ENCODE measurements at regions not wholly inside any gene's neighbourhood (a gene's known extent, or its start where the extent isn't known, plus 50 kb on each side); places are given as distances from the start of the nearest gene placed in this dataset.

DNA sequence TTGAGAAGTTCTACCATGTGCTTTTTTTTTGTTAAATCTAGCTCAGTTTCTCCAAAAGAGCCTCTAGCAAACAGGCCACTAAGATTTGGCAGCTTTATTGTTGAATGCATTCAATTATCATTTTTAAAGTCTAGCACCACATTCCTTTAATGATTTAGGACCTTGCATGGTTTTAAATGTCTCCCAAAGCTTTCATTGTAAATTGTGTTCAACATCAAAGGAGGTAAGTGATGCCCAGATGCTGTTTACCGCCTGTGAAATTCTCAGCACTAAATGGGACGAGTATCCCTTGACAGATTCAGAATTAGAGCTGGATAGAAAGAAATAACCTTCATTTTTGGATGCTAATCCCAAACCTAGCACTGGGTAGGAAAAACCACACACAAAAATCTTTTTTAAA, 112.1 kb upstream of the FAM204A start:
- no peak overlapping the region for H4K8ac ChIP-seq (ENCODE audit: low read length)
- DNase-seq, result no peak
- no peak overlapping the region for H2BK12ac ChIP-seq (ENCODE audit: low read length in 2 of 2)
- H3K18ac ChIP-seq (ENCODE audit: low read depth in 1 of 2, low read length in 2 of 2), result no peak overlapping the region
- H3K4me2 ChIP-seq (ENCODE audit: low read length, poor library complexity, severe bottlenecking), result no peak overlapping the region
- H3K9ac ChIP-seq (ENCODE audit: low read length), result no peak overlapping the region
- no peak overlapping the region for H2AK5ac ChIP-seq (ENCODE audit: low read length, severe bottlenecking)
- H3K36me3 ChIP-seq (ENCODE audit: control insufficient read depth in 1 of 2, insufficient read depth in 2 of 2, low read depth in 1 of 2, low read length in 2 of 2), result no peaks in the 10 kb centered on the region
- H3K4me3 ChIP-seq (ENCODE audit: insufficient read depth in 1 of 2, low read depth in 1 of 2, low read length in 2 of 2), result no peak overlapping the region
- peaks cover 5 to 18% of the 10 kb centered on the region in 2 experiments for H3K27me3 ChIP-seq (ENCODE audit: control insufficient read depth in 1 of 2, insufficient read depth in 1 of 2, low read length in 2 of 2)
- no peak overlapping the region for H2AFZ ChIP-seq (ENCODE audit: low read depth, low read length)
- H3K14ac ChIP-seq (ENCODE audit: low read length in 2 of 2), result no peak overlapping the region
- no peaks in the 10 kb centered on the region for H3K79me1 ChIP-seq (replicated peaks; ENCODE audit: low read length, poor library complexity, severe bottlenecking)
- H3K4me1 ChIP-seq (ENCODE audit: control insufficient read depth, insufficient read depth, low read depth, low read length), result no peaks in the 10 kb centered on the region
- H3K23ac ChIP-seq (ENCODE audit: low read length in 2 of 2), result no peak overlapping the region
- no peak overlapping the region for H2BK15ac ChIP-seq (ENCODE audit: low read depth, poor library complexity, severe bottlenecking)
- WGBS, result 69% methylated on average over 2 of the region's 2 CpGs
- H3K9me3 ChIP-seq (ENCODE audit: control insufficient read depth, low read length), result peaks cover 8% of the 10 kb centered on the region
- no peak overlapping the region for H3K27ac ChIP-seq (ENCODE audit: low read length, poor library complexity, severe bottlenecking)
- no peak overlapping the region for H2BK5ac ChIP-seq (ENCODE audit: low read depth, low read length, poor library complexity, severe bottlenecking)
- no peak overlapping the region for H3K4ac ChIP-seq (ENCODE audit: low read depth in 1 of 2, low read length in 2 of 2)
- H2BK120ac ChIP-seq (ENCODE audit: low read depth, low read length), result no peak overlapping the region
- H4K91ac ChIP-seq (ENCODE audit: low read length), result no peak overlapping the region

DNA sequence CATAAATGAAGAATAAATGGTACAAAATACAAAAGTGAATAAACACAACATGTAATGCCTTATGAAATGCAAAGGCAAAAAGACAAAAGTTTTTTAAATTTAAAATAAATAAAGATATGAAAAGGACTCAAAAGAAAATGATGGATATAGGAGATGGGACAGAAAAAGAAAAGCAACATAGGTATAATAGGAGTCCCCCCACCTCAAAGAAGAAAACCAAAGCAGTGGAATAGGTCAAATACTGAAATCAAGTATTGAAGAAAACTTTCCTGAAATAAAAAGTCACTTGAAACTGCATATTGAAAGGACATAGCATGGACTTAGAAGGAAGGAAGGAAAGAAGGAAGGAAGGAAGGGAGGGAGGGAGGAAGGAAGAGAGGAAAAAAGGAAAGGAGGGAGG, 110.0 kb upstream of the FAM204A start:
- Histone ChIP-seq H3K79me1 (replicated peaks; ENCODE audit: low read length, poor library complexity, severe bottlenecking) (no peaks in the 10 kb centered on the region), H3K27ac (ENCODE audit: low read length, poor library complexity, severe bottlenecking) (no peak overlapping the region), H3K4me3 (ENCODE audit: insufficient read depth in 1 of 2, low read depth in 1 of 2, low read length in 2 of 2) (no peak overlapping the region), H3K18ac (ENCODE audit: low read depth in 1 of 2, low read length in 2 of 2) (no peak overlapping the region), H4K8ac (ENCODE audit: low read length) (no peak overlapping the region), H3K4ac (ENCODE audit: low read depth in 1 of 2, low read length in 2 of 2) (no peak overlapping the region), H3K27me3 (ENCODE audit: control insufficient read depth in 1 of 2, insufficient read depth in 1 of 2, low read length in 2 of 2) (peaks cover 4 to 26% of the 10 kb centered on the region in 2 experiments), H3K9me3 (ENCODE audit: control insufficient read depth, low read length) (peaks cover 8% of the 10 kb centered on the region), H3K4me2 (ENCODE audit: low read length, poor library complexity, severe bottlenecking) (no peak overlapping the region), H2BK120ac (ENCODE audit: low read depth, low read length) (no peak overlapping the region), H3K9ac (ENCODE audit: low read length) (no peak overlapping the region), H2BK12ac (ENCODE audit: low read length in 2 of 2) (no peak overlapping the region), H2BK5ac (ENCODE audit: low read depth, low read length, poor library complexity, severe bottlenecking) (no peak overlapping the region), H3K23ac (ENCODE audit: low read length in 2 of 2) (no peak overlapping the region), H2BK15ac (ENCODE audit: low read depth, poor library complexity, severe bottlenecking) (no peak overlapping the region), H3K36me3 (ENCODE audit: control insufficient read depth in 1 of 2, insufficient read depth in 2 of 2, low read depth in 1 of 2, low read length in 2 of 2) (no peaks in the 10 kb centered on the region), H2AFZ (ENCODE audit: low read depth, low read length) (no peak overlapping the region), H2AK5ac (ENCODE audit: low read length, severe bottlenecking) (no peak overlapping the region), H3K4me1 (ENCODE audit: control insufficient read depth, insufficient read depth, low read depth, low read length) (no peaks in the 10 kb centered on the region), H3K14ac (ENCODE audit: low read length in 2 of 2) (no peak overlapping the region), H4K91ac (ENCODE audit: low read length) (no peak overlapping the region)
- DNase-seq, result no peak

DNA sequence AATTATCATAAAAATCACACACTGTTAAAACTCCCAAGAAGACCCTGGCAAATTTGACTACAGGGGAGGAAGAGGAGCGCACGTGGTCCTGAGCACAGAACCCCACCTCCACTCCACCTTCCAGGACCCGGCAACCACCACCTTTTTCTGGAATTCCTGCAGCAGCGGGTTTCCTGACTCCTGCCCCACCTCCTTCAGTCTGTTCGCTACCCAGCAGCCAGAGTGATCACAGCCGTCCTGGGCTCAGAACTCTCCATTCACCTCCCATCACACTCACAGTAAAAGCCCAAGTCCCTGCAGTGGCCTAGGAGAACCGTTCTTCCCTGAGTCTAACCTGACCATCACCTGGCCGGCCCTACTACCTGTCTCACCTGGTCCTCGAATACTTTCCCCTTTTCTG, 107.4 kb upstream of the FAM204A start:
- WGBS, result 52% methylated on average over 9 of the region's 9 CpGs
- no peak overlapping the region for H4K91ac ChIP-seq (ENCODE audit: low read length)
- no peak overlapping the region for H2AK5ac ChIP-seq (ENCODE audit: low read length, severe bottlenecking)
- H4K8ac ChIP-seq (ENCODE audit: low read length), result no peak overlapping the region
- peaks cover 8% of the 10 kb centered on the region for H3K9me3 ChIP-seq (ENCODE audit: control insufficient read depth, low read length)
- no peak overlapping the region for H2BK120ac ChIP-seq (ENCODE audit: low read depth, low read length)
- H3K14ac ChIP-seq (ENCODE audit: low read length in 2 of 2), result no peak overlapping the region
- no peaks in the 10 kb centered on the region for H3K36me3 ChIP-seq (ENCODE audit: control insufficient read depth in 1 of 2, insufficient read depth in 2 of 2, low read depth in 1 of 2, low read length in 2 of 2)
- no peak overlapping the region for H3K4ac ChIP-seq (ENCODE audit: low read depth in 1 of 2, low read length in 2 of 2)
- no peaks in the 10 kb centered on the region for H3K4me1 ChIP-seq (ENCODE audit: control insufficient read depth, insufficient read depth, low read depth, low read length)
- H3K27ac ChIP-seq (ENCODE audit: low read length, poor library complexity, severe bottlenecking), result no peak overlapping the region
- no peak overlapping the region for H2BK15ac ChIP-seq (ENCODE audit: low read depth, poor library complexity, severe bottlenecking)
- H3K9ac ChIP-seq (ENCODE audit: low read length), result no peak overlapping the region
- no peaks in the 10 kb centered on the region for H3K79me1 ChIP-seq (replicated peaks; ENCODE audit: low read length, poor library complexity, severe bottlenecking)
- no peak overlapping the region for H2BK5ac ChIP-seq (ENCODE audit: low read depth, low read length, poor library complexity, severe bottlenecking)
- no peak overlapping the region for H2BK12ac ChIP-seq (ENCODE audit: low read length in 2 of 2)
- no peak for DNase-seq
- H3K4me2 ChIP-seq (ENCODE audit: low read length, poor library complexity, severe bottlenecking), result no peak overlapping the region
- no peak overlapping the region for H3K4me3 ChIP-seq (ENCODE audit: insufficient read depth in 1 of 2, low read depth in 1 of 2, low read length in 2 of 2)
- H3K27me3 ChIP-seq (ENCODE audit: control insufficient read depth in 1 of 2, insufficient read depth in 1 of 2, low read length in 2 of 2), result peaks cover 4 to 26% of the 10 kb centered on the region in 2 experiments
- H3K23ac ChIP-seq (ENCODE audit: low read length in 2 of 2), result no peak overlapping the region
- no peak overlapping the region for H2AFZ ChIP-seq (ENCODE audit: low read depth, low read length)
- H3K18ac ChIP-seq (ENCODE audit: low read depth in 1 of 2, low read length in 2 of 2), result no peak overlapping the region

DNA sequence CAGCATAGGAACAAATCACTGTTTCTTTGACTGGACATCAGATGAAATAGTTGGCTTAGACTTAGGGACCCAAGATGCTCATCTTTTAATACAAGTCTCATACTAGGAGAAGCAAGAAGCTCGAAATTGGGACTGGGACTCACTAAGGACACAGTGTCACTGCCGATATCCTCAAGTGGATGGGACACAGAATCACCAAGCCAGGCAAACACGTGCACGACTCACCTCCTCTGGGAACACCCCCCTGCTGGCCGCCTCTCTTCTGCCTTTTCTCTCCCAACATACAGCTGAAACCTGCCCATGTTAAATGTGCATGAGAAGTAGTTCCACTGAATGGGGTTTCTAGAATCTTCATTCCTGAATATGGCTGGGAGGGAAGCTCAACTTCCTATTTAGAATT, 106.6 kb upstream of the FAM204A start:
- no peak overlapping the region for H4K8ac ChIP-seq (ENCODE audit: low read length)
- H3K27ac ChIP-seq (ENCODE audit: low read length, poor library complexity, severe bottlenecking), result no peak overlapping the region
- H3K36me3 ChIP-seq (ENCODE audit: control insufficient read depth in 1 of 2, insufficient read depth in 2 of 2, low read depth in 1 of 2, low read length in 2 of 2), result no peaks in the 10 kb centered on the region
- H3K14ac ChIP-seq (ENCODE audit: low read length in 2 of 2), result no peak overlapping the region
- WGBS, result 43% methylated on average over 5 of the region's 5 CpGs
- no peak overlapping the region for H3K4me2 ChIP-seq (ENCODE audit: low read length, poor library complexity, severe bottlenecking)
- no peak overlapping the region for H2AFZ ChIP-seq (ENCODE audit: low read depth, low read length)
- no peak overlapping the region for H3K23ac ChIP-seq (ENCODE audit: low read length in 2 of 2)
- no peak overlapping the region for H4K91ac ChIP-seq (ENCODE audit: low read length)
- no peak overlapping the region for H2BK5ac ChIP-seq (ENCODE audit: low read depth, low read length, poor library complexity, severe bottlenecking)
- H3K18ac ChIP-seq (ENCODE audit: low read depth in 1 of 2, low read length in 2 of 2), result no peak overlapping the region
- no peak overlapping the region for H3K9ac ChIP-seq (ENCODE audit: low read length)
- H3K9me3 ChIP-seq (ENCODE audit: control insufficient read depth, low read length), result peaks cover 8% of the 10 kb centered on the region
- H2AK5ac ChIP-seq (ENCODE audit: low read length, severe bottlenecking), result no peak overlapping the region
- DNase-seq, result no peak
- H3K4ac ChIP-seq (ENCODE audit: low read depth in 1 of 2, low read length in 2 of 2), result no peak overlapping the region
- H3K4me1 ChIP-seq (ENCODE audit: control insufficient read depth, insufficient read depth, low read depth, low read length), result no peaks in the 10 kb centered on the region
- H2BK15ac ChIP-seq (ENCODE audit: low read depth, poor library complexity, severe bottlenecking), result no peak overlapping the region
- H3K27me3 ChIP-seq (ENCODE audit: control insufficient read depth in 1 of 2, insufficient read depth in 1 of 2, low read length in 2 of 2), result peaks cover 4 to 26% of the 10 kb centered on the region in 2 experiments
- H3K4me3 ChIP-seq (ENCODE audit: insufficient read depth in 1 of 2, low read depth in 1 of 2, low read length in 2 of 2), result no peak overlapping the region
- H3K79me1 ChIP-seq (replicated peaks; ENCODE audit: low read length, poor library complexity, severe bottlenecking), result no peaks in the 10 kb centered on the region
- H2BK12ac ChIP-seq (ENCODE audit: low read length in 2 of 2), result no peak overlapping the region
- no peak overlapping the region for H2BK120ac ChIP-seq (ENCODE audit: low read depth, low read length)
